K562 (cell line): ENCODE measurements at regions not wholly inside any gene's neighbourhood (a gene's known extent, or its start where the extent isn't known, plus 50 kb on each side); places are given as distances from the start of the nearest gene placed in this dataset.

Source experiments
- ARHGAP35 ChIP-seq: fragments of 450-650 bp; IDR thresholded peaks from 2 replicates; pipeline ENCODE4 v1.6.1; 2018; ENCODE audit not compliant: partially characterized antibody
- ARID2 ChIP-seq: fragments of 450-650 bp; IDR thresholded peaks from 2 replicates; pipeline ENCODE4 v1.6.1; 2017; ENCODE audit warnings: antibody characterized with exemption, mild to moderate bottlenecking
- DPF2 ChIP-seq: fragments of 450-650 bp; IDR thresholded peaks from 2 replicates; pipeline ENCODE4 v1.6.1; 2016
- EHMT2 ChIP-seq: fragments of 450-650 bp; IDR thresholded peaks from 2 replicates; pipeline ENCODE4 v1.6.1; 2018; ENCODE audit warnings: antibody characterized with exemption
- ELF2 ChIP-seq: fragments of 250-450 bp; sonication (Bioruptor Pico); IDR thresholded peaks from 2 replicates; pipeline ENCODE4 v1.5.0; 2021; ENCODE audit warnings: mild to moderate bottlenecking
- FOXA1 ChIP-seq: fragments of 450-650 bp; IDR thresholded peaks from 2 replicates; pipeline ENCODE4 v1.6.1; 2016; ENCODE audit warnings: mild to moderate bottlenecking, borderline replicate concordance
- HBP1 ChIP-seq: fragments of 450-650 bp; formaldehyde crosslinking; IDR thresholded peaks from 2 replicates; pipeline ENCODE4 v1.4.0; 2022; ENCODE audit warnings: missing genetic modification characterization
- HSF4 ChIP-seq: fragments of 250-450 bp; sonication (Bioruptor Pico); IDR thresholded peaks from 2 replicates; pipeline ENCODE4 v2.1.2; 2022; ENCODE audit warnings: mild to moderate bottlenecking, moderate library complexity, borderline replicate concordance
- PHB ChIP-seq: fragments of 250-450 bp; sonication (Bioruptor Pico); IDR thresholded peaks from 2 replicates; pipeline ENCODE4 v1.5.0; 2021
- POLR2G ChIP-seq: fragments of 200-400 bp; formaldehyde crosslinking; IDR thresholded peaks from 2 replicates; pipeline ENCODE4 v1.6.1; 2017; ENCODE audit warnings: low read depth, mild to moderate bottlenecking, antibody characterized with exemption, low read length, moderate library complexity
- PURB ChIP-seq: sonication (generic); formaldehyde crosslinking; IDR thresholded peaks from 2 replicates; pipeline ENCODE4 v1.9.0; 2021; ENCODE audit warnings: low read depth, mild to moderate bottlenecking, missing genetic modification reagents
- RBM17 ChIP-seq: fragments of 200-400 bp; formaldehyde crosslinking; IDR thresholded peaks from 2 replicates; pipeline ENCODE4 v1.6.1; 2017; ENCODE audit warnings: low read depth, mild to moderate bottlenecking, low read length, borderline replicate concordance
- SMAD4 ChIP-seq: fragments of 250-450 bp; sonication (Bioruptor Pico); conservative IDR thresholded peaks from 2 replicates; pipeline ENCODE4 v1.8.0; 2021; ENCODE audit warnings: inconsistent platforms, mild to moderate bottlenecking, moderate library complexity
- SREBF2 ChIP-seq: sonication (generic); formaldehyde crosslinking; IDR thresholded peaks from 2 replicates; pipeline ENCODE4 v1.4.0; 2020; ENCODE audit warnings: mild to moderate bottlenecking, missing genetic modification reagents
- SRSF3 ChIP-seq: fragments of 200-400 bp; formaldehyde crosslinking; IDR thresholded peaks from 2 replicates; pipeline ENCODE4 v1.6.1; 2016; ENCODE audit warnings: mild to moderate bottlenecking, low read length, moderate library complexity; ENCODE audit not compliant: insufficient read depth
- SUPT5H ChIP-seq: fragments of 450-650 bp; IDR thresholded peaks from 2 replicates; pipeline ENCODE4 v1.6.1; 2016
- ZNF124 ChIP-seq: sonication (generic); formaldehyde crosslinking; IDR thresholded peaks from 2 replicates; pipeline ENCODE4 v1.8.1; 2022; ENCODE audit warnings: missing genetic modification reagents
- TF ChIP-seq, protein P1 (sequence below), 2 experiments: fragments of 450-650 bp in 1 of 2; sonication (generic) in 1 of 2; formaldehyde crosslinking in 1 of 2; IDR thresholded peaks in 1 of 2; conservative IDR thresholded peaks in 1 of 2; 2 replicates each; pipeline versions ENCODE4 v1.6.1 to v1.8.1; 2016 to 2023; ENCODE audit warnings: mild to moderate bottlenecking in 2 of 2, moderate library complexity in 2 of 2, inconsistent platforms in 1 of 2, missing genetic modification reagents in 1 of 2
- TF ChIP-seq, protein P2 (sequence below): fragments of 450-650 bp; IDR thresholded peaks from 2 replicates; pipeline ENCODE4 v1.6.1; 2017; ENCODE audit warnings: mild to moderate bottlenecking, moderate library complexity
- TF ChIP-seq, protein P3 (sequence below): sonication (generic); formaldehyde crosslinking; IDR thresholded peaks from 2 replicates; pipeline ENCODE4 v1.8.1; 2023; ENCODE audit warnings: mild to moderate bottlenecking, missing genetic modification reagents, moderate library complexity
- TF ChIP-seq, protein P4 (sequence below): sonication (generic); formaldehyde crosslinking; IDR thresholded peaks from 2 replicates; pipeline ENCODE4 v1.8.0; 2022; ENCODE audit warnings: mild to moderate bottlenecking, missing genetic modification reagents, borderline replicate concordance
- TF ChIP-seq, protein P5 (sequence below): sonication (generic); formaldehyde crosslinking; IDR thresholded peaks from 2 replicates; pipeline ENCODE4 v1.8.1; 2023; ENCODE audit warnings: mild to moderate bottlenecking, missing genetic modification reagents

- TF ChIP-seq ARID2: no peak
- TF ChIP-seq, protein P1, sequence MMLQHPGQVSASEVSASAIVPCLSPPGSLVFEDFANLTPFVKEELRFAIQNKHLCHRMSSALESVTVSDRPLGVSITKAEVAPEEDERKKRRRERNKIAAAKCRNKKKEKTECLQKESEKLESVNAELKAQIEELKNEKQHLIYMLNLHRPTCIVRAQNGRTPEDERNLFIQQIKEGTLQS (IDR thresholded peaks at IDR 0.05): no peak
- TF ChIP-seq, protein P1 (CRISPR knock-in tag; conservative IDR thresholded peaks at IDR 0.05): no peak
- TF ChIP-seq FOXA1: no peak
- peak; percentile 98 for TF ChIP-seq SMAD4 (CRISPR knock-in tag)
- no peak for TF ChIP-seq EHMT2
- 0 out of 2 replicates have a peak, but pooled peaks have one; percentile 16 for TF ChIP-seq DPF2
- TF ChIP-seq, protein P2, sequence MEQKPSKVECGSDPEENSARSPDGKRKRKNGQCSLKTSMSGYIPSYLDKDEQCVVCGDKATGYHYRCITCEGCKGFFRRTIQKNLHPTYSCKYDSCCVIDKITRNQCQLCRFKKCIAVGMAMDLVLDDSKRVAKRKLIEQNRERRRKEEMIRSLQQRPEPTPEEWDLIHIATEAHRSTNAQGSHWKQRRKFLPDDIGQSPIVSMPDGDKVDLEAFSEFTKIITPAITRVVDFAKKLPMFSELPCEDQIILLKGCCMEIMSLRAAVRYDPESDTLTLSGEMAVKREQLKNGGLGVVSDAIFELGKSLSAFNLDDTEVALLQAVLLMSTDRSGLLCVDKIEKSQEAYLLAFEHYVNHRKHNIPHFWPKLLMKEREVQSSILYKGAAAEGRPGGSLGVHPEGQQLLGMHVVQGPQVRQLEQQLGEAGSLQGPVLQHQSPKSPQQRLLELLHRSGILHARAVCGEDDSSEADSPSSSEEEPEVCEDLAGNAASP: no peak
- TF ChIP-seq, protein P3, sequence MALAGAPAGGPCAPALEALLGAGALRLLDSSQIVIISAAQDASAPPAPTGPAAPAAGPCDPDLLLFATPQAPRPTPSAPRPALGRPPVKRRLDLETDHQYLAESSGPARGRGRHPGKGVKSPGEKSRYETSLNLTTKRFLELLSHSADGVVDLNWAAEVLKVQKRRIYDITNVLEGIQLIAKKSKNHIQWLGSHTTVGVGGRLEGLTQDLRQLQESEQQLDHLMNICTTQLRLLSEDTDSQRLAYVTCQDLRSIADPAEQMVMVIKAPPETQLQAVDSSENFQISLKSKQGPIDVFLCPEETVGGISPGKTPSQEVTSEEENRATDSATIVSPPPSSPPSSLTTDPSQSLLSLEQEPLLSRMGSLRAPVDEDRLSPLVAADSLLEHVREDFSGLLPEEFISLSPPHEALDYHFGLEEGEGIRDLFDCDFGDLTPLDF (CRISPR knock-in tag): no peak
- TF ChIP-seq POLR2G: no peak
- no peak for TF ChIP-seq SRSF3
- no peak for TF ChIP-seq PURB
- TF ChIP-seq HSF4 (CRISPR knock-in tag): peak; percentile 93
- no peak for TF ChIP-seq ARHGAP35
- TF ChIP-seq ELF2 (CRISPR knock-in tag): no peak
- TF ChIP-seq HBP1 (CRISPR knock-in tag): no peak
- TF ChIP-seq ZNF124: no peak
- TF ChIP-seq SUPT5H: no peak
- TF ChIP-seq, protein P4, sequence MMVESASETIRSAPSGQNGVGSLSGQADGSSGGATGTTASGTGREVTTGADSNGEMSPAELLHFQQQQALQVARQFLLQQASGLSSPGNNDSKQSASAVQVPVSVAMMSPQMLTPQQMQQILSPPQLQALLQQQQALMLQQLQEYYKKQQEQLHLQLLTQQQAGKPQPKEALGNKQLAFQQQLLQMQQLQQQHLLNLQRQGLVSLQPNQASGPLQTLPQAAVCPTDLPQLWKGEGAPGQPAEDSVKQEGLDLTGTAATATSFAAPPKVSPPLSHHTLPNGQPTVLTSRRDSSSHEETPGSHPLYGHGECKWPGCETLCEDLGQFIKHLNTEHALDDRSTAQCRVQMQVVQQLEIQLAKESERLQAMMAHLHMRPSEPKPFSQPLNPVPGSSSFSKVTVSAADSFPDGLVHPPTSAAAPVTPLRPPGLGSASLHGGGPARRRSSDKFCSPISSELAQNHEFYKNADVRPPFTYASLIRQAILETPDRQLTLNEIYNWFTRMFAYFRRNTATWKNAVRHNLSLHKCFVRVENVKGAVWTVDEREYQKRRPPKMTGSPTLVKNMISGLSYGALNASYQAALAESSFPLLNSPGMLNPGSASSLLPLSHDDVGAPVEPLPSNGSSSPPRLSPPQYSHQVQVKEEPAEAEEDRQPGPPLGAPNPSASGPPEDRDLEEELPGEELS (CRISPR knock-in tag): no peak
- TF ChIP-seq PHB (CRISPR knock-in tag): no peak
- TF ChIP-seq SREBF2 (CRISPR knock-in tag): no peak
- TF ChIP-seq RBM17: no peak
- TF ChIP-seq, protein P5, sequence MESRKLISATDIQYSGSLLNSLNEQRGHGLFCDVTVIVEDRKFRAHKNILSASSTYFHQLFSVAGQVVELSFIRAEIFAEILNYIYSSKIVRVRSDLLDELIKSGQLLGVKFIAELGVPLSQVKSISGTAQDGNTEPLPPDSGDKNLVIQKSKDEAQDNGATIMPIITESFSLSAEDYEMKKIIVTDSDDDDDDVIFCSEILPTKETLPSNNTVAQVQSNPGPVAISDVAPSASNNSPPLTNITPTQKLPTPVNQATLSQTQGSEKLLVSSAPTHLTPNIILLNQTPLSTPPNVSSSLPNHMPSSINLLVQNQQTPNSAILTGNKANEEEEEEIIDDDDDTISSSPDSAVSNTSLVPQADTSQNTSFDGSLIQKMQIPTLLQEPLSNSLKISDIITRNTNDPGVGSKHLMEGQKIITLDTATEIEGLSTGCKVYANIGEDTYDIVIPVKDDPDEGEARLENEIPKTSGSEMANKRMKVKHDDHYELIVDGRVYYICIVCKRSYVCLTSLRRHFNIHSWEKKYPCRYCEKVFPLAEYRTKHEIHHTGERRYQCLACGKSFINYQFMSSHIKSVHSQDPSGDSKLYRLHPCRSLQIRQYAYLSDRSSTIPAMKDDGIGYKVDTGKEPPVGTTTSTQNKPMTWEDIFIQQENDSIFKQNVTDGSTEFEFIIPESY (CRISPR knock-in tag): no peak
These were observed 50.0 kb upstream of the KMT2E start (continued) for GRCh38 chr7:104963991-104964385.
